HG03354 (cell line): ENCODE measurements at regions not wholly inside any gene's neighbourhood (a gene's known extent, or its start where the extent isn't known, plus 50 kb on each side); places are given as distances from the start of the nearest gene placed in this dataset.

ENCODE experiments used
- ATAC-seq: cut with Tn5 transposase; IDR thresholded peaks from one replicate; pipeline ENCODE4 v1.9.1; 2021; ENCODE audit warnings: mild to moderate bottlenecking; ENCODE audit not compliant: unreplicated experiment, poor library complexity, severe bottlenecking

DNA sequence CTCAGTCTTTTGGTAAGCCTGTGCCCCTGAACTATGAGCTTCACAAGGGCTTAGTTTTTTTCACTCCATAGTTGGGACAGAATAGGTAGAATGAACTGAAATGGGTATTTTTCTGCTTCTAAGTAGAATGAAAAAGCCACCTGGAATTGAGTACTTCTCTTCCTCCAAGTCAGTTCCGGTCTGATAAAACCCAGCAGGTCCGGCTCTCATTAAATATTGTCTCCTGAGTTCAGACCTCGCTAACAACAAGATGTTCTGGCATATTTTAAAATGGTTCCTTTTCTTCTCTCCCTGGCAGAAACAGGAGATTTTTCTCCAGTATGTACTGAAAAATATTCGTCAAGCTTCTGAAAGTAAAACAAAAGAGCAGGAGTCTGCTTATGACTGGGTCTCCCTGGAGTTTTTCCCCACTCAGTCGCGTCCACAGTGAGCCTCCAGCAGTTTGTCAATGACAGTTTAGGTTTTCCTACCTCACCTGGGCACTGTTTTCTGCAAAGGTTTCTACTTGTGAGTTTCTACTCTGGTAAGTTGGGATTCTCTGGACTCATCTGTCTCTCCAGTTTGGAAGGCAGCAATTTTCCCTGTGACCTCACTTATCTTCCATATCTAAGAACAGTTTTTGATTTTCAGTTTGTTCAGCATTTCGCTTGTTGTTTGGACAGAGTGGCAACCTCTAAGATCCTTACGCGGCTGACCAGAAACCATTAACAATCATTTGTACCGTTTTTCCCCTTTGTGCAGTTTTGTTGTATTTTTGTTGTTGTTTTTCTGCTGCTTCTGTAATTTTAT lies 868.0 kb downstream of the METTL15 start:
- ATAC-seq, result no peak

DNA sequence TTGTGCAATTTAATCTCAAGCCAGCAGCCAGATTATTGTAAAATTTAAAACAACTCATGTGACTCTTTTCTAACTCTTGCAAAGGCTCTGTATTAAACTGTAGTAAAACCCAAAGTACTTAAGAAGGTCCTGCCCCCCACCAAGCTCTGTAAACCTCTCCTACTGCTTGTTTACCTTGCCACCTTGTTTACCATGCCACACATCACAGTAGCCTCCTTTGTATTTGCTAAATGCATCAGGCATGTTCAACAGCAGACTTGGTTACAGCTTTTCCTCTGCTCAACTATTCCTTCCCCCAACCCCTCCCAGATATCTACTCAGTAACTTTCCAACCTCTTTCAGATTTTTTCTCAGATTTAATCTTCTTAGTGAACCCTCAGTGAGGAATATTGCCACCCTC lies 861.6 kb downstream of the METTL15 start:
- no peak for ATAC-seq

DNA sequence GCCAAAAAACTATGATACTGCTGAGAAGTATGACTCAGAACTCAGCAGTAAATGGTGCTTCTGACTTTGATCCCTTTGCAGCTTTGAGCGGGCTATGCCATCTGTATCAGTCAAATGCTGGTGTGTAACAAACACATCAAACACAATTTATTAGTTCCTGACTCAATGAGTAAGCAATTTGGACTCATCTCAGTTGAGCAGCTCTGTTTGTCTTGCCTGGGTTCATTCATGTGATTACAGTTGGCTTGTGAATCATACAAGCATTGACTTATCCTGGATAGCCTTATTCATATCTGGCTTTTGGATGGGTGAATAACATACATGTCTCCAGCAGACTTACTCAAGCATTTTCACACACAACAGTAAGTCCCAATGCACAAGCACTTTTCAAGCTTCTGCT lies 858.8 kb downstream of the METTL15 start:
- no peak for ATAC-seq

DNA sequence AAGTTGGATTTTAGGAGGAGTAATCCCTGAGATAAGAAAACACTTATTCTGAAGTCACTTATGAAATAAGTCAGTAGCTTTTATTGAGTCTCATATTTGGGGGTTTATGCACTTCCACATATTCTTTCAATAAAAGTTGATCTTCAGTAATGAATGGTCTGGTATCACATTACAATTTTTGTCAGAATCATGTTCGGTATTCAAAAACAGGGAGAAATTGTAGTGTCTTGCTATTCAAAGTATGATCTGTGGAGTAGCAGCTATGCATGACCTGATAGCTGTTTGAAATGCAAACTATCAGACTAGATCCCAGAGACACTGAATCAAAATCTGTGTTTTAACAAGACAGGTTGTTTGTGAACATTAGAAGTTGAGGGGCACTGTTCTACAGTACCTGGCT lies 857.6 kb downstream of the METTL15 start:
- ATAC-seq, result no peak

DNA sequence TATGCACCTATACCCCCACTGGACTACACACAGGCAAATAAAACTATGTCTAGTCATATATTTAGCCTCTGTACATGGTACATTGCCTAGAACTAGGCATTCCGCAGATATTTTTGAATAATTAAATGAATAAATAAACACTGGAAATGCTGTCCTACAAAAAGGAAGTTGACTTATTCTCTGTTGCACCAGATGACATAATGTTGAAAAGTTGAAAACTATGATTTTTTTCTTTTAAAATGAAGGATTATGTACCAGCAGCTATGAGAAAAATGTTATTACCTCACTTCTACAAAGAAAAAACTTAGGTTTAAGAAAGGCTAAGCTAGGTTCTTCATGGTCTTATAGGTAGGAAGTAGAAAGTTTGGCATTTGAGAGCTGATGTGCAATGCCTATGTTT lies 856.6 kb downstream of the METTL15 start:
- no peak for ATAC-seq

DNA sequence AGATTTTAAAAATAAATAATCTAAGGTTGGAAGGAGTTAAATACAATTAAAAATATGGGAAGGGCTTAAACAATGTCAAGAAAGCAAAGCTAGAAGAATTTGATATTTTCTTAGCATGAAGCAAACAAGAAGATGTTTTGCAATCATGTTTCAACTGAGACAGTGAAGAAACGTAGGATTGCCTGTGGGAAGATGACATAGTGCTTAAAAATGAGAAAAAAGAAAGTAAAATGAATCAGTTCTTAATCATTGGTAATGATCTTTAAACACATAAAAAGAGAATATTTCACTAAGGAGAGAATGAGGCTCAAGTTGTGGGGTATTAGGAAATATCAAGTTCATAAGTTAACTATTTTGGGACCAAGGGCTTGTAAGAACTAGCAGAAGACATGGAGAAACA lies 855.0 kb downstream of the METTL15 start:
- ATAC-seq, result no peak

DNA sequence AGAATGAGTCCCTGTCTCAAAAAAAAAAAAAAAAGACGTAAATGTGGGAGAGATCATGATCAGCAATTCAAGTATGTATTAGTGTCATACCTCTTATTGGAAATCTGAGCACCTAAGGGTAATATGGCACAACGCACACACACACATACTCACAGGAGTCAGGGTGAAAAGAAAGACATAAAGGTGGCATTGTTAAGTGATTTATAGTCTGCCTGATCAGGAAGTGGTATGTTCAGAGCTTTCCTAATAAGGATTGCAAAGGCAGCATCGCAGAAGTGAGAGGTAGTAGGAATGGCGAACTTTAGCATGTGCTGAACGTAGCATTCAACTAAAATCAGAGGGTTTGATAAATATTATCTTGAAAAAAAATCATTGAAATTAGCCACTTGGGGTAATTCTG lies 854.3 kb downstream of the METTL15 start:
- no peak for ATAC-seq

DNA sequence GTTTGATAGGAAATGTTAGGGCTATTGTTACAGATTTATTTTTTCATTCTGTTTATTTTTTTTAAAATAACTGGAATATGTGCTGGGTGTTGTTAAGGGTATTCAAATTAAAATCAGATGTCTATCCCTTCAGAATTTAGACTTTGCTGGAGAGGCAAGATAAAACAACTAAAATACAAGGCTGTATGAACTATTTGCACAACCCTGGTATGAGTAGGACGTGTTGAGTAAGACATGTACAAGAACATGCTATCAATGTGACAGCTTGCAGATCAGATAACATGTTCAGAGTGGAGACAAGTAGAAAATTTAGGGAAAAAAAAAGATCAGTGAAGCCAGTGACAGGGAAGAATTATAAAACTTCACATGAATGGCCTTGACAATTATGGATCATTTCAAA lies 853.5 kb downstream of the METTL15 start:
- no peak for ATAC-seq

DNA sequence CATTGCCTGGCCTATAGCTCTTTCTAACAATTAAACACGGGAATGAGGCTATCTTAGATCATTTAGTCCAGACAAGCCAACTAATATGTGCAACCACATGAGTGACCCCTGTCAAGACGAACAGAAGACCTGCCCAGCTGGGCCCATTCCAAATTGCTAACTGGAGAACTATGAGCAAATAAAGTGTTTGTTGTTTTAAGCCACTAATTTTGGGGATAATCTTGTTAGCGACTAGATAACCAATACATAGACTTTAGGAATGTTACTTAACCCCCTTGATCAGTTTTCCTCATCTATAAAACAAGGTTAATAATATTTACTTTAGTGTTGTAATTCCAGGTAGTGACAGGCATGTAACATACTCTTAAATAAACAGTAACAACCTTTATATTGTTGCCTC lies 848.3 kb downstream of the METTL15 start:
- no peak for ATAC-seq

DNA sequence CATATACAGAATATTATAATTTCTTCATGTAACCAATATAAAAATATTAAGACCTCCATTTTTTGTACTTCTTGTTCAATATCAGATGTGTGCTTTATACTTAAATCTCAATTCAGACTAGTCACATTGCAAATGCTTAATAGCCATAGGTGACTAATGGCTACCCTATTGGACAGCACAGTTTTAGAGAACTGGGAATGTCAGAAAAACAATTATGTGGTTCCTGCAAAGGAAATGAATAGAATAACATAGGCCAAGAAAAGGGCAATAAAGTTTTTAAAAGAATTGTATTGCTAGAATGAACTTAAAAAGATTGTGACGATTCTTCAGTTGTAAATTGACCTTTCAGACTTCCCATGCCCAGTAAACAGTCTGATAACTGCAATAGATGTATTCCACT lies 843.0 kb downstream of the METTL15 start:
- ATAC-seq, result no peak

DNA sequence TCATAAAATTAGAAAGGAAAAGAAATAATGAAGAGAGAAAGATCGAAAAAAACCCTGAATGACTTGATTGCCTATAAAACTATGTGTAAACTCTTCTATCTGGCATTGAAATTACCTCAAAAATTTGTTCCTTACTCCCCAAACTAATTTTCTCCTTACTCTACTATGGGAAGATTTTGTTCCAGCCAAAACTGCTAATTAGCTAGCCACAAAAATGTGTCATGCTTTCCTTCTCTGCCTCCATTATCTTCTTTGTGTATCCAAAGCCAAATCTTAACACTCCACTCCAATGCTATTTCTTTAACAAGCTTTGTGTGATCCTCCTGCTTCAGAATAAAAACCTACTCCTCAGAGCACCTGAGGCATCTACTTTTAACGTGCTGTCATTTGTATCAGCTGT lies 831.2 kb downstream of the METTL15 start:
- no peak for ATAC-seq

DNA sequence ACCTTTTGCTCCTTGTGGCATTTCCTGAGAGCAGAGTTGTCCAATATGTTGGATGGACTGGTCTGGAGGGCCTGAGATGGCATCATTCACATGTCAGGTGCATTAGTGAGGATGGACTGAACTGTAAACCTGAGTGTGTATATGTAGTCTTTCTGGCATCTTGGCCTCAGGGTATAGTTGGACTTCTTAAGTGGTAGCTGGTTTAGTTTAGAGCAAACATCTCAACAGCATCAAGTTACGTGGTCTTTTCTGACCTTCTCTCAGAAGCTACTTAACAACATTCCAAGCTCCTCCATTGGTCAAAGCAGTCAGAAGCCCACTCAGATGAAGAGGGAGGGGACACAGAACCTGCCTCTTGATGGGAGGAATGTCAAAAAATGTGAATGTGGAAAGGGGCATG lies 829.9 kb downstream of the METTL15 start:
- ATAC-seq, result no peak

DNA sequence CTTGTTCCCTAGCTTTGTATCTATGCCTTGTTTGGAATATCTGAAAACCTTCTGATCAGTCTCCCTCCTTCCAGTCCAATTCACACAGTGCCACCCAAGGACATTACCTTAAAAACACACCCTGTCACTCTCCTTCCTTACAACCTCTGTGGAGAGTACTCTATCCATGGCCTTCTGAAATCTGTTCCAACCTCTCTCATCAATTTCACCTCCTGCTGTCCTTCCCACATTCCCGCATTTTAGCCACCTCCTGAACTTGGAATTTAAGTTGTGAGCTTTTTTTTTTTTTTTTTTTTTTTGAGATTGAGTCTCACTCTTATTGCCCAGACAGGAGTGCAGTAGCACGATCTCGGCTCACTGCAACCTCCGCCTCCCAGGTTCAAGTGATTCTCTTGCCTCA lies 824.8 kb downstream of the METTL15 start:
- no peak for ATAC-seq

DNA sequence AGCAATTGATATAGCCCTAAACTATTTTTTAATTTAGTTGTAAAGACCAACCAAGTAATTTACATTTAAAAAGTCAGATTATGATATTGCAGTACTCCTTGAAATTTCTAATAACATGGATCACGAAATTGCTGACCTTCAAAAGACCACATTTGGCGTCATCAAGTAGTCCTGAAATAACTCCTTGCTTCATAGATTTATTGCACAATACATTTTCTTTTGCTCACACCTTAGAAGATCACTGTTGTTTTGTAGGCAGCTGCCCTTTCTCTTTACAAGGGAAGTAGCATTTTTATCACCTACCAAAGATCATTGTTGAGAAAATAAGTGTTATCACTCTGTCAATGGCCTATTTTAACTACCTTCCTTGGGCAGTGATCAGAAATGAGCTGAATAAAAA lies 815.8 kb downstream of the METTL15 start:
- no peak for ATAC-seq

DNA sequence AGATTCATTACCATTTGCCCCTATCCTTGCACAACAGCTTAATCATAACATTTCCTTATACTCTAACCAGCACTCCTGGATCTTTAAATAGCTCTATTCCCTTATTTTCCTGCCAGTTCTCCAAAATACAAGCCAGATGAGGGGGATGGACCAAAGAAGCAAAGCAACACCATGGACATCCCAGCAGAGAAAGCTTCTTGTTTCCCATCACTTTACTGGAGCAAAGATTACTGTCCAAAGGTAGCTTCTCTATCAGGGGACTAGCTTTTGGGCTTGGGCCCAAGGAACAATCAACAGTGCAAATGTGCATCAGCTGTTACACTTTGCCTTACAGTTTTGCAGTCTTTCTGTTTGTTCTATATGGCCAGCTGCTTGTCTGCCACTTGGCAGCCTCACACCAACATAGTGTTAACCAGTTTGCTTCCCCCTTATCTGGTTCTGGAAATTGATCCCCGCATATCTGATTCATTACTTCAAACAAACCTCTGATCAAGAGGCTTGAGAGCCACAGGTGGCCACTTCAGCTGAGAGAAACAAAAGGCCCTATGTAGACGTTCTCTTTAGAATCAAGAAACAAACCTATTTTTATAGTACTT lies 814.3 kb downstream of the METTL15 start:
- no peak for ATAC-seq

DNA sequence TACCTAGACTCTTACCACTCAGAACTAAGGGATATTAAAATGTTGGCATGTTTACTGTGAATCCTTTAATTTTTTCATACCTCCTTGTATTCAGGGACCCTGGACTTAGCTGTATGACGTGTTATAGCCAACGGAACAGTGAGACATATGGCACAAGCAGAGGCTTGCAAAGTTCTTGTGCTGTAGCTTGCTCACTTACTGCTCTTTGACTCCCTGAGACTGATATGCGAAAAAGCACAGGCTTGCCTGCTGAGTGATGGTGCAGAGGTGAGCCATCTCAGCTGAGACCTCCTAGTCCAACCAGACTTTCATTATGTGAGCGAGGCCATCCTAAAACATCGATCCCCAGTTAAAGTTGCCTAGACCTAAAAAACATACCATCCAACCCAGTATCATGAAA lies 811.0 kb downstream of the METTL15 start:
- no peak for ATAC-seq

DNA sequence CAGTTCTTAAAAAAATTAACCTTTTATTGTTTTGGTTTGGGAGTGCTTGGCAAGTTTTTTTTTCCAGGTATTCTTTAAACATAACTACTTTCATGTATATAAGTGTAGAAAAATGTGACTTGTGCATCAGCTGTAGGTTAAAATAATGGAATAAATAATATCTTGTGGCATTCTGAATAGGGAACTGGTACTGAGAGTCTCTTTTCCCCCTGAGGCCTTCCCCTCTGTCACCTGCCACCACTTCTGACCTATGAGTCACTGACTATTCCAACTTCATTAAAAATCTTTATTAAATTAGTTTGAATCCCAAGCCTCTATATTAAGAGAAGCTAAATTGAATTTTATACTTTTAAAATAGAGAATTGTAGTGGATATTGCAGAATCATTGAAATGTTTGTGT lies 805.7 kb downstream of the METTL15 start:
- ATAC-seq, result no peak

DNA sequence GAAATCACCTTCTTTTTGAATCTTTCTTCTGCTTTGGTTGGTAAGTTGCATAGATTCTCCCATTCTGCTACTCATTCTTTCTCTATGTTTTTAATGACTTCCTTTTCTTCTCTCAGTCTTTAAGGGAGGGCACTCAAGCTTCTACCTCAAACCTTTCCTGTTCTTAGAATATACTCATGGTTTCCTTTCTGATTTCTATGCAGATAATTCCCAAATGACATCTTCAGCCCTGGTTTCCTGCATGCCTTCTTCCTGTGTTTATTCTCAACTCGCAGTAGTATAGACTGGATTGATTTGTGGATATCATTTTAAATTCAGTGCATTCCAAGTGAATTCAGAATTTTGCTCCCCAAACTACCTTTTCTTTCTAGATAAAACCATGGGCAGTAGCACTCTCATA lies 803.6 kb downstream of the METTL15 start:
- ATAC-seq, result no peak

DNA sequence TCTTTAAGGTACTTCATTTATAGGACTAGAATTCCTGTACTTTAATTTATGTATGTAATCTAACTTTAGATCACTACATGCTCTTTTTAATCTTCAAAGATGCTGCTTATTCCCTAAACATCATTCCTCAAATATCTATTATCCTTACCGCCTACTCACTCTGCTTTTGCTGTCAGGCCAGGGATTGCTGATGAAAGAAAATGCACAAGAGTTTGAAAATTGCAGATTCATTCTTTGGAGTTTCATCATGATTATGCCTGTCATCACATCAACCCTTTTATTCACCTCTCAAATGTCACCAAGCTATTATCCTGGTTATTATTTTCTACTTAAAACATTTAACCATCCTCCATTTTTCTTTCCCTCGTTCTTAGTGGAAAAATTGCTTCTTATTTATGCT lies 802.7 kb downstream of the METTL15 start:
- no peak for ATAC-seq

DNA sequence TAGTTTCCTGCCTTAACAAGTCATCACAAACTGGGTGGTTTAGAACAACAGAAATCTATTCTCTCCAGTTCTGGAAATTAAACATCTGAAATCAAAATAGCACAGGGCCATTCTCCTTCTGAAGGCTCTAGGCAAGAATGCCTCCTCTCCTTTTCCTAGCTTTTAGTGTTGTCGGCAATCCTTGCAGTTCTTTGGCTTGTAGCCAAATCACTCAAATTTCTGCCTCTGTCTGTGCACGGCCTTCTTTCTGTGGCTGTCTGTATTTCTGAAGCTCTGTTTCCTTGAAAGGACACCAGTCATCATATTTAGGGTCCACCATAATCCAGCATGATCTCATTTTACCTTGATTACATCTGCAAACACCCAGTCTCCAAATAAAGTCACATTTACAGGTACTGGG lies 795.5 kb downstream of the METTL15 start:
- ATAC-seq, result no peak

DNA sequence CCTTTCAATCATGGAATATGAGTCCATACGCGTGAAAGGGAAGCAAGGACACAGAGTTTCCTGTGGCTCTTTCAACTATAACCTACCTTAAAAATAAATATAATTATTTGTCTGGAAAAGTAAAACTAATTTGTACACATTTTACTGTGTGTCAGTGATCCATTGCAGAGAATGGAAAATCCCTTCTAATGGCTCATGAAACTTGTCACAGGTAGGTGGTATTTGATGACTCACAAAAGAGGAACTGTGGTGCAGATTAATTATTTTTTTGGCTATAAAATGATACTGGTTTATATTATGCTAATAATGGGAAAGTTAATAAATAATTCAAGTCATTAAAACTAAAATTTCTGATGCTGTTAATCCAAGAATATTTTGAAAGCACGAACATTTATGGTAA lies 792.2 kb downstream of the METTL15 start:
- no peak for ATAC-seq

DNA sequence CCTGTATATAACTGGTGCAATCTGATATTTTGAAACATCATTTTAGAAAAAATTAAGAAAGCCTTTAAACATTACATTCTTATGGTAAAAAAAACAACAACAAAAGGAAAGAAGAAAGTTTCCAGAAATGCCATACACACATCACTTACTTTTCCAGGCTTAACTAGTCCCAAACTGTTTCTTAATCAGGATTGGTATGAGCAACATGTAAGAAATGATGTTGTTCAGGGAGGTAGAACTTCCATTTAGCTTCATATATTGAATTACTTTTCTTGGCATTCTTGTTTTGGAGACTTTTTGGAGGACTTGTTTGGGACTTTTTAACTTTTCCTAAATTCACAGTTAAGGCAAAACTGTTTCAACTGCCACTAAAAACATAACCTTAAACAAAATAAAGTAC lies 791.5 kb downstream of the METTL15 start:
- ATAC-seq, result no peak
